OCI-LY7 (cell line): ENCODE measurements at regions not wholly inside any gene's neighbourhood (a gene's known extent, or its start where the extent isn't known, plus 50 kb on each side); places are given as distances from the start of the nearest gene placed in this dataset.

Source experiments
- CTCF ChIP-seq: fragments of 200-600 bp; sonication (generic); conservative IDR thresholded peaks from 2 replicates; pipeline ENCODE4 v1.5.1; 2014; ENCODE audit warnings: mild to moderate bottlenecking, antibody characterized with exemption, low read length, moderate library complexity, mixed read lengths
- EZH2phosphoT487 ChIP-seq: fragments of 200-600 bp; sonication (generic); IDR thresholded peaks from 2 replicates; pipeline ENCODE4 v1.6.1; 2018; ENCODE audit warnings: low read depth, borderline replicate concordance, mild to moderate bottlenecking, mixed run types, antibody characterized with exemption, low read length, moderate library complexity, mixed read lengths

- TF ChIP-seq CTCF (no peak), EZH2phosphoT487 (no peak)
Measured at GRCh38 chr13:78067290-78067689, 148.7 kb upstream of the EDNRB start.
